KBM-7 (cell line): ENCODE measurements at regions not wholly inside any gene's neighbourhood (a gene's known extent, or its start where the extent isn't known, plus 50 kb on each side); places are given as distances from the start of the nearest gene placed in this dataset.
"Not testable (repeated sequence)": the region's sequence is repeated elsewhere in the genome, so short reads cannot be mapped to it uniquely, and the experiment has no call there.

Experiments
- DNase-seq: peaks from one replicate; pipeline ENCODE4 v3.0.0-alpha.2; 2015
- in situ Hi-C: fragments of 300-500 bp; cut with MboI; formaldehyde crosslinking; loops from 2 replicates; pipeline ENCODE4 v1.14.3; 2020; ENCODE audit warnings: low sequenced_read_pairs, low pct_unique_long_range_greater_than_20kb, mixed read lengths

DNA sequence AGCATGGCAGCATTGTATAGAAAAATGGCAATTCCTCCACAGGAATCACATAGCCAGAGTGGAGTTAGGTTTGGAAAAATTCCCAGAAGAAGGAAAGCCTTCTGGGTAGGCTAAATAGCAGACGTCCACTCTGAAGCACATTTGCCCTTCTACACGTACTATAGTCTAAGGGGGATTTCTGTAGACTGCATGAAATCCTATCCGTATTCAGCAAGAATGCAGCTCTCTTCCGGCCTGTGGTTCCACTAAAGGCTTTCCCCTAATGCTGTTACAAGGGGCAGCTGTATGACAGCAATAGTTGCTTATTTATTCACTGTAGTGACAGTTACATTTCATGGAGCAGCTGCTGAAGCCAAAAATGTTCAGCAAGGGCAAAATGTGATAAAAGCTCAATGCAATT is 263.6 kb downstream of the RWDD3 start:
- no peak for DNase-seq
- in situ Hi-C loops: no loop called here

DNA sequence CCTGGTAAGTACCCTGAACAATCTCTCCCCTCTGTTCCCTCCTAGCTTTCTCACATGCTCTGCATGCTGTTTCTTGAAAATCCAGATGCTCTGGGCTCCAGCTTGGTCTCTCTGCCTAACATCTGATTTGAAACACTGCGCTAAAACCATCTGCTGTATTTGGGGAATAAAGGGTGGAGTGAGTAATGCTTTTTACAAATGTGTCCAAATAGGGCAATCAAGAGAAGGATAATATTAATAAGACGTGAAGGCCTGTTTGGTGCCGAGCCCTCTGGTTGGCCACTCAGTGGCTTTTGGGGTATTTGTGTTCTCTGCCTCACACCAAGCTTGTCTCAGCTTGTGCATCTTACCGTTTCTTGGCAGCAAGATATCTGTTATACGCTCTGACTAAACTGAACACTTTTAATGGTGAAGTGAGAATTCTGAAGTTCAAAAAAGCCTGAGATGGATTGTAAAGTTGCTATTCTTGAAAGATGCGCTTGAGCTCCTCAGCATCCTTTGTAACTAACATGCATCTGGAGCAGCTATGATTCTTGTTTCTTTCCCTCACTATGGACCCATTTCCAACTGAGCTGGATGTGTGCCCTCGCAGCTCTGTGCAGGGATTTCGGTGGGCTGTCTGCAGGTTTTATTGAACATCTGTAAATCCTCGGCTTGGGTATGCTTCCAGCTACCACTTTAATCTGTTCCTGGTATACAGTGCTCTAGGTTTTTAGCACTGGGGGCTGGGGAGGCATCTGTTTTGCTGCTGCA is 269.4 kb downstream of the RWDD3 start:
- no peak for DNase-seq
- in situ Hi-C loops: no loop called here

DNA sequence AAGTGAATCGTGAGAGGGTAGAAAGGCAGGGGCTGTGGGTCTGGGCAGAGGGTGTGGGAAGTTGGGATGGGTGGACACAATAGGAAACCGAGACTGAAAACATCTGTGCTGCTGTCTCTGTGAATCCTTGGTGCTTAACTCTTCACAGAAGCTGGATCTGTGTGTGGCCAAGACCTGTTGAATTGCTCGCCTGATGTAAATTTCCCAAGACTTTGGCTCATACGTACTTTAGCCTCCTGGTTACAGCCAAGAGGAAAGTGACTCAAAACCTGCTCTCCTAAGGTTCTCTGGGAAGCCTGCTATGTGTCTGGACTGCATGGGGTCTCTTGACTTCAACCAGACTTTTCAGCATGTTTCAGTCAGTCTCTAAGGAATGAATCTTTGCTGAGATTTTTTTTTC is 270.3 kb downstream of the RWDD3 start:
- no peak for DNase-seq
- in situ Hi-C loops: no loop called here

DNA sequence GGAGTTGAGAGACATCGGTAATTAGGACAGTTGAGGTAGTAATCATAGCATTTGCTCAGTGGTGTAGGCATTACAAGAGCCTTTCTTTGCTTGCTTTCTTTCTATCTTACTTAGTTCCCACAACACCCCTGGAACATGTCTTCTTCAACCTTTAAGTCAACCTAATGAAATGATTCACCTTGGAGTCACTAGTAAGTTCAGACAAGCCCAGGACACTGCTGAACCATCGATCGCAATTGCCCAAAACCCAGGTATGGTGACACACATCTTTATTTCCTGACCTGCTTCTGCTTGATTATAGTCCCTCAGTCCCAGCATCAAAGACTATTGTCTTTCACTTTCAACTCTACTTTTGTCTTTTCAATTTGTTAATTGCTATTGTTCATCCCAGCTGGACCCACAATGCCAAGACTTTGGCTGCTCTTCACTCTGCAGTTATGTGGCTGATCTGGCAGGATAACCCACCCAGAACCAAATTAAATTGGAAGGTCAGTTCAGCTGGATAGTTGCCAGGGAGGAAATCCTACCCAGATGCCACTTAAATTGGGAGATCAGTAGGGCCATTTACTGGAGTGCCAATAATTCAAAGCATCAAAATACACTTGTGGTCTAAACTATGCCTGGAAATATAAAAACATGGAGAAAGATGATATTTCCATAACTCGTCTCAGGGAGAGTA is 272.9 kb downstream of the RWDD3 start:
- in situ Hi-C loops: no loop called here
- no peak for DNase-seq

DNA sequence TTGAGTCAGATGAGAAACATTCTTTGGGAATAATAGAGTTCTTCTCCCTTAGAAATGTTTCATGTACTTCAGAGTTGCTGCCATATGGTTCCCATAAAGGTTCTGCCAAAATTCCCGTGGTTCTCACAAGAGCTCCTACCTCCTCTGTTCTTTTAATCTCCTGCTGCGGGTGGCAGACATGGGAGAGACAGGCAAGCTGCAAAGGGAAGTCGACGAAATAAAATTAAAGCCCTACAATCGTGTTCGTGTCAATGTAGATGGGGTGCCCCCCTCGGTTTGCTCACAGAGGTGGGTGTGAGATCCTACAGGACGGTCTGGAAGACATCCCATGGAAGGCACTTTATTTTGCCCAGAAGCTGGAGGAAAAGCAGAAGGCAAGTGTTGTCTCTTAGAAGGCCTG is 276.0 kb downstream of the RWDD3 start:
- in situ Hi-C loops: no loop called here
- no peak for DNase-seq

DNA sequence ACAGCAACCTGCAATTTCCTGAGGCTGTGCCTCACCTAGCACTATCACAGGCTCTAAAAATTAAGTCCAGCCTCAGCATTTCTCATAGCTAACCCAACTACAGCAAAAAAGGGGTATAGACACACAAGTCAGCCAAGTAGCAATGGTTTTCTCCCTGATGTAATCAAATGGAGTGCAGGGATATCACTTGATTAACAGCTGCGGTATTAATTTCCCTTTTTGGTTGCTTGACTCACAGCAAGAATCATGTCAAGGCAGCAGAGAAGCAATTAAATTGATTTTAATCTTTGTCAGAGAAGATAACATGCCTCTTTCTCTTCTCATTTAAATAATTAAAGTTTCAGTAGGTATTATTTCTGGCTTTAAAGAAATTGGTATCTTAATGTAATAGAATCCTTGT is 278.9 kb downstream of the RWDD3 start:
- in situ Hi-C loops: no loop called here

DNA sequence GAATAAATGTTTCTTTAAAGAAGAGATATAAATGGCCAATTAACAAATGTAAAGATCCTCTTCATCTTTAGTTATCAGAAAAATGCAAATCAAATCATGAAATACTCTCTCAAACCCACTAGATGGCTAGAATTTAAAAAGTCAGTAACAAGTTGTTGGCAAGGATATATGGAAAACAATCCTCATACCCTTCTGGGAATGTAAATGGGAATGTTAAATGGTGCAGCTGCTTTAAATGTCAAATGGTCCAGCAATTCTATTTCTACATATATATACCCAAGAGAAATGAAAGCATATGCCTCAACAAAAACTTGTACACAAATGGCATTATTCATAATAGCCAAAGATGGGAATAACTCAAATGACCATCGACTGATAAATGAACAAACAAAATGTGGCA is 283.5 kb downstream of the RWDD3 start:
- DNase-seq: no peak
- in situ Hi-C loops: no loop called here

More for the DNA sequence above, 278.9 kb downstream of the RWDD3 start:
- DNase-seq: no peak

DNA sequence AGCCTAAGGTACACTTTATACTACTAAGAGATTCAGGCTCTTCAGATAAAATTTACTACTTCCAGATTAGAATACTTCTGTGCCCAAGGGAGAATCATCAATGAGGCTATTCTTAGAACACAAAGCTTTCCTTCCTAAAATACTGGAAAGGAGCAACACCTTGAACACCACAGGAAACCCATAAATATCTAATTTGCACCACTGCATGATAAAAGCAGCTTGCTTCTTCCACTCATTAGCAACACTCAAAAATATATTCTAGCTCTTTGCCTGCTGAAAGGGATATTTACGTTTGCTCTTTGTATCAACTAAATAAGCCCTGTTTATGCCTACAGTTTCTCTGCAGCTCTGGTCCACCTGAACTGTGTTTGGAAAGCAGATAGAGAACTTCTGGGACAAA is 284.3 kb downstream of the RWDD3 start:
- in situ Hi-C loops: no loop called here

DNA sequence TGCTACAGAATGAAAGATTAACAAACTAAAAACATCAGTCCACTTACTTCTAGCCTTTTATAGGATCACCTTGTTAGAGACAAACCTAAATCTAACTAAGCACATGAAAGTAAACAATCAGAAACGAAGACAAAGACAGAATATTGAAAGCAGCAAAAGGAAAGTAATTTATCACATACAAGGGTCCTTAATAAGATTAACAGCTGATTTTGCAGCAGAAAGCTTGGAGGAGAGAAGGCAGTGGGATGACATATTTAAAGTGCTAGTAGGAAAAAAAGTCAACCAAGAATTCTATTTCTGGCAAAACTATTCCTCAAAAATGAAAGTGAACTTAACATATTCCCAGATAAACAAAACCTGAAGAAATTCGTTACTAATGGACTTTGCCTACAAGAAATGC is 286.4 kb downstream of the RWDD3 start:
- in situ Hi-C loops: no loop called here
- no peak for DNase-seq

More for the DNA sequence above, 284.3 kb downstream of the RWDD3 start:
- no peak for DNase-seq

DNA sequence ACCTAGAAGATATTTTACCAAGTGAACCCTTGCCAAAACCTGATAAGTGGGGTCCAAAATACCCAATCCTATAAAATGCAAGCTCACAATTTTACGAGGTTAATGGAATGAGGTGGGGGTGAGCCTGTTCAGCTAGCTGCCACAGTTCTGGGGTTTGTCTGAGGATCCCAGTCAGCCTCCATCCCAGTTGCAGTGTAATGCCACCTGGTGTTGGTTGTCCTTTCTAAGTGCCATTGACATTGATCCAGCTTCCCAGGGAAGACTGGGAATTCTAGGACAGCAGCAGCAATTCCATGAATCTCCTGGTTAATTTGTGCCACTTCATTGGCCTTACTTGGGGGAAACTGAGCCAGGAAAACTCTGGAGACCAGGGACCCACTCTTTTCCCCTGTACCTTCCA is 298.3 kb downstream of the RWDD3 start:
- in situ Hi-C loops: no loop called here
- DNase-seq: no peak

DNA sequence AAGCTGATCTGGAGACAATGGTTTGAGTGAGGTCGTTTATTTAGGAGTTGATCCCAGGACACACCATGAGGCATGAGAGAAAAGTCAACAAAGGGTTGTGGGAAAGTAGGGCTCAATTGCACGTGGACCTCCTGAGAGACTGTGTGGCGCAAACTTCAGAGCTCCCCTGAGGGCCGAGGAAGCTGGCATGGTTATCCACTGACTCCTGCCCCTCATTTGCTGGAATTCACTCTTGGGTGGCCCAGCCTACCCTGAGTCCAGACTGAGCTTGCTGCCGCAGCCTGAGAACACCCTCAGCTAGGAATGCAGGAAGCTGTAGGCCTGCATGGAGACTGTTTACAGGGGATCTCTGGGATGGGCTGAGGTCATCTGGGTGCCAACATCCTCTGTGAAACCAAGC is 301.0 kb downstream of the RWDD3 start:
- no peak for DNase-seq
- in situ Hi-C loops: no loop called here

DNA sequence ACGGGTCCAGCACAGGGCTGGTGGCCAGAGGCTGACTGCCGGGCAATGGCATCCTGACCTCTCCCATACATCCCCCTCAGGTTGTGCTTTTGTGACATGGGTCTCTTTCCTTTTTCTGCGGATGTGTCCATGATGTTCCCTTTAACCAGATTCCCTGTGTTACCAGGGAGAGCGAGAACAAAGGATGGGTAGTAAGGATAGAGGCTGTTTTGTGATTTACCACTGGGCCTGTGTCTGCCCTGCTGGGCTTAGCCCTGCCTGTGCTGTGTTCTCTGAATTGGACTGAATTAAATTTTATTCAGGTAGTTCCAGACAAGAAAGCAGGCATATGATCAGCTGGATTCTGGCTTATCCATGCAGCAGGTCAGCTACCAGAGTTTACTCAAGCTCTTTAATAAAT is 301.6 kb downstream of the RWDD3 start:
- DNase-seq: no peak
- in situ Hi-C loops: no loop called here

DNA sequence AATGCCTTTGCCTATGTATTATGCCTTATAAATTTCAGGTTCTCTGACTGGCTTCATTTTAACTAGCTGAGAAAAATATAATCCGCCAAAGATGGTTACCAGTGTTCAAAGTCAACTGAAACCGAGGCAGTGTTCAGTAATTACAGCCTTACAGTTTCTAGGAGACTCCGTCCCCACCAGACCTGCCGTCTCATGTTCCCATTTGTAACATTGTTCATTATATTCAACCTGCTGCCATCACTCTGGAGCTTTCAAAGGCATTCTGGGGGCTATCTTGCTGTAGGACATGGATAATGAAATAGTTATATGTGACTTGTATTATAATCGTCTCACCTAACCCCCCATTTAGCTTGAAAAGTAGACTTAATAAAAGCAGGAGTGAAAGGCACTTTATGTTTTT is 302.5 kb downstream of the RWDD3 start:
- DNase-seq: no peak
- in situ Hi-C loops: no loop called here

DNA sequence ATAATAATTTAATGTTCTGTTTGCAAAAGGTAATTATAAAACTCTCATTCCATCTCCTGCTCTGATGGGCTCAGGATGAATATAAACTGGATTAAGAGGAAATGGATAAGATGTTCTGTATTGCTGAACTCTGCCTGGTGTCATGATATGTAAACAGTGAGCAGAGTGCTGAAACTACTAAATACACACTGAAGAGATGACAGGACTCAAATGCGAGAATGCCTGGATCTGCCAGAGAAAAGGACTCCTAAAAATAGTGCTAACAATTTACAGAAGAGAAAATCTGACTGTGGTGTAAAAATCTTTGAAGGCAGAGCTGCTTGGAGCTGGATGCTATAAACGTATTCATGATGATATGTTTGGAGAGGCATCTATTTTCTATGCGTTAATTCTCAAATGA is 303.2 kb downstream of the RWDD3 start:
- no peak for DNase-seq
- in situ Hi-C loops: no loop called here

DNA sequence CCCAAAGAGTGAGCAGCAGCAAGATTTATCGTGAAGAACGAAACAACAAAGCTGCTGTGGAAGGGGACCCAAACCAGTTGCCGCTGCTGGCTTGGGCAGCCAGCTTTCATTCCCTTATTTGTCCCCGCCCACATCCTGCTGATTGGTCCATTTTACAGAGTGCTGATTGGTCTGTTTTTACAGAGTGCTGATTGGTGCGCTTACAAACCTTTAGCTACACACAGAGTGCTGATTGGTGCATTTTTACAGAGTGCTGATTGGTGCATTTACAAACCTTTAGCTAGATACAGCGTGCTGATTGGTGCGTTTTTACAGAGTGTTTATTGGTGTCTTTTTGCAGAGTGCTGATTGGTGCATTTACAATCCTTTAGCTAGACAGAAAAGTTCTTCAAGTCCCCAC is 304.2 kb downstream of the RWDD3 start:
- in situ Hi-C loops: not testable (repeated sequence)

DNA sequence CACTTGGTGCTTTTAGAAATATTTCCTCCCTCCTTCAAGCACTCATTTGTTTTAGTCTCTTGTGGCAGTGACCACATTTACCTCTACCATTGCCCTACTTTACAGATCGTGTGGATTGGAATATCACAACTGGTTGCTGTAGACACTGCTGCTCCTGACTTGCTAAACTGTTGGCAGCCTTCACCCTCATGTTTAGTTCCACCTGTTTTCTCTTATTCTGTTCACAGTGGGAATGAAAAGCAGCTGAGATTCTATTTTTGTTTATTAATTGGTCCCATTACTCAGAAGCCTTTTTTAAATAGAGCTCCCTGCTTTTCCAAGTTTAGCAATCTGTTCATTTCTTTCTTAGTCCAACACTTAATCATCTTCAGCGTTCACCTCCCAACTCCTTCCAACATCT is 308.9 kb downstream of the RWDD3 start:
- in situ Hi-C loops: no loop called here
- DNase-seq: no peak

More for the DNA sequence above, 304.2 kb downstream of the RWDD3 start:
- DNase-seq: not testable (repeated sequence)

DNA sequence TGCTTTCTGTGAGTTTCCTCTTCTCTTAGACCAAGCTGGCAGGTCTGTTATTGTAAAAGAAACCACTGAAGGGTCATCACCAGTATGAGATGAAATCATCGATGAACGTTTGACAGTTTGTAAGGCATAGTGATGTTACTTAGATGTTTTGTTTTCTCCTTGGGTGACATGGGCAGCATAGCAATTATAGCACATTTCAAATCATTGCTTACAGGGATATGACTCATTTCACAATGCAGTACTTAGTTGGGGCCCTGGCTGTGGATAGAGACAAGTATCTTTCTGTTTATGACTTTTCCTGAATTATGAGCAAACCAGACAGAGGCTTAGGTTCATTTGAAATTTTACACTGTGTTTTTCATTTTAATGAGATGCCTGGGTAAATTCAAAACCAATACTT is 313.0 kb downstream of the RWDD3 start:
- DNase-seq: no peak
- in situ Hi-C loops: no loop called here

DNA sequence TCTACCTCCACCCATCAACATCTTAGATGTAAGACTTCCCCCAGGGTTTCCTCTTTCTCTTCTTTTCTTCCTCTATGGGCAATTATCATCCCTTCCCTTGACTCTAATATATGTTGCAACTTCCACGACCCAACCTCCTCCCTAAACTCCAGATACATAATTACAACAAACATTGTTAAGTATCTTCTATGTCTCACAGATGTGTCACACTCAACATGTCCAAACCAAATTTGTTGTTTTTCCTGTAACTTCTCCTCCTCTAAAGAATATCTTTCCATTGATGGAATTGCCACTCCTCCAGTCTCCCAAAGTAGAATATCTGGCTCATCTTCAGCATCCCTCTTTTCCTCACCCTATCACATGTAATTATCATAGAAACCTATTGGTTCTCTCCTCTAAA is 314.2 kb downstream of the RWDD3 start:
- in situ Hi-C loops: no loop called here
- no peak for DNase-seq

DNA sequence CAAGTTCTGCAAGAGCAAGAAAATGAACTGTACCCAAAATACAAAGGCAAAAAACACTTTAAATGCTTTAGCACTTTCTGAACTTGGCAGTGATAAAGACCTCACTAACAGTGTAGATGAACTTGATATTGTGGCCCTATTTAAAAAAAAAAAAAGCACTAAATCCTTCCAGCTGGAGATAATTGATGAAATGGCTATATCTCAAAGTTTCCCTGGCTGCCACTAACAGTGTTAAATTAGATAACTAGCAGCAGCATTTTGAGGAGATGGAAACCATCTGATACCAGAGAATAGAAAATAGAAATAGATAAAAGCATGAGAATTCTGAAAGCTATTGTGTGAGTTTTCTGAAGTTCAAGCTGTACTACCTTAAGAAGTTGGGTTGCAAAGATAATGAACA is 317.2 kb downstream of the RWDD3 start:
- no peak for DNase-seq
- in situ Hi-C loops: no loop called here

DNA sequence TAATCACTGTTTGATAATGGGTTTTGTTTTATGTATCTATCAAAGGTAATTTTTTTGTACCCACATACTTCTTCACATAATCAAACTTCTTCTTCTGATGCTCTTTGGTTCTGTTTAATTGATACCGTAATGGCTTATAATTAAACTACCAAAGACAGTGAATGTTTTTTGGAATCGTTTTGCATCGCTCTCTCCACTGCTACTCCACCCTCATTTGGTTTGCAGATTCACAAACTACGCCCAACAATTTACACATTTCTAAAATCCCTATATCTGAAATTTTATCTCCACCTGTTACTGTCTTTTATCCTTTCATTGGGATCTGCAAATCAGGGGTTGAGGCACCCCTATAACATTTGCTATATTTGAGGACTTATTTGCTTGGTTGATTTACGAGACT is 319.6 kb downstream of the RWDD3 start:
- no peak for DNase-seq
- in situ Hi-C loops: no loop called here

DNA sequence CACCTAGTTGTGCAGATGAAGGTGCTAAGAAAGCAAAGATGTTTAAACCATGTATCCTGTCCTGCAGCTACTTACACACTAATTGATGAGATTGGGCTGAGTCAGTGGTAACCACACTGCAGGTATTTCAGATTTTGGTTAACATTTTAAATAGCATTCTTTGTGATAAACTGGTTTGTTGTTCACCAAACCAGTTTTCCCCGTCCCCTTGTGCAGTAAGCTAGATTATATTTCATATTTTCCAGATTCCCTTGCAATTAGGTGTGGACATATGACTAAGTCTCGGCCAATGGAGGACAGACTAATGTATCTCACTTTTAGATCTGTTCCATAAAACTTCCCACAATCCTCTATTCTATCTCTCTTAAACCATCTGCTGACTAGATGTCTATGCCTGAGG is 320.4 kb downstream of the RWDD3 start:
- in situ Hi-C loops: no loop called here
- no peak for DNase-seq
